ENCODE measurements at regions not wholly inside any gene's neighbourhood (a gene's known extent, or its start where the extent isn't known, plus 50 kb on each side); places are given as distances from the start of the nearest gene placed in this dataset.

GRCh38 chr9:94010980-94011533 lies 55.9 kb upstream of the BARX1 start:
- intact Hi-C loops (cut with micrococcal nuclease): no loop called here
- Mint-ChIP-seq H3K27me3 (ENCODE audit: insufficient read depth) (peaks cover 10% of the 10 kb centered on the region), H3K4me3 (no peak overlapping the region), H3K4me1 (ENCODE audit: low read depth) (no peaks in the 10 kb centered on the region), H3K36me3 (ENCODE audit: low read depth) (no peaks in the 10 kb centered on the region), H3K9me3 (no peaks in the 10 kb centered on the region), H3K27ac (no peak overlapping the region)
- no peak for DNase-seq (ENCODE audit: low spot score)

- intact Hi-C loops (cut with micrococcal nuclease): no loop called here
- H3K27me3 Mint-ChIP-seq (ENCODE audit: insufficient read depth): peaks cover 18% of the 10 kb centered on the region
- no peaks in the 10 kb centered on the region for H3K36me3 Mint-ChIP-seq (ENCODE audit: low read depth)
These were observed 50.2 kb upstream of the BARX1 start for GRCh38 chr9:94005272-94005901.

More at GRCh38 chr9:94005272-94005901, 50.2 kb upstream of the BARX1 start:
- Mint-ChIP-seq H3K9me3 (no peaks in the 10 kb centered on the region), H3K4me3 (no peak overlapping the region), H3K27ac (no peak overlapping the region), H3K4me1 (ENCODE audit: low read depth) (no peaks in the 10 kb centered on the region)
- no peak for DNase-seq (ENCODE audit: low spot score)

Data from activated T-helper 1 cell treated with anti-CD3 and anti-CD28 coated beads, Interleukin-12 subunit alpha, Interleukin-12 subunit beta, Interleukin-2, Interleukin-4 antibody, amounts not matched to agents 30 ng/mL and 10 ng/mL and 1 ng/mL, durations not matched to agents 14 hours and 24 hours and 36 hours (primary cell).